ENCODE measurements at regions not wholly inside any gene's neighbourhood (a gene's known extent, or its start where the extent isn't known, plus 50 kb on each side); places are given as distances from the start of the nearest gene placed in this dataset.
A peak's percentile ranks its signal among the peaks of the same experiment; 100 is the strongest.

GRCh38 chr18:44170208-44170880 lies 510.3 kb upstream of the SETBP1 start:
- no peak for DNase-seq

- DNase-seq = no peak
These were observed 509.4 kb upstream of the SETBP1 start for GRCh38 chr18:44171301-44171700.

GRCh38 chr18:44175891-44176290 lies 504.8 kb upstream of the SETBP1 start:
- no peak for DNase-seq

GRCh38 chr18:44178476-44178875 lies 502.2 kb upstream of the SETBP1 start:
- no peak for DNase-seq

GRCh38 chr18:44179693-44180092 lies 501.0 kb upstream of the SETBP1 start:
- DNase-seq = no peak

GRCh38 chr18:44180683-44181082 lies 500.0 kb upstream of the SETBP1 start:
- no peak for DNase-seq

GRCh38 chr18:44181951-44182747 lies 498.5 kb upstream of the SETBP1 start:
- no peak for DNase-seq

- no peak for DNase-seq
These were observed 494.7 kb upstream of the SETBP1 start for GRCh38 chr18:44186001-44186400.

- DNase-seq = no peak
These were observed 493.6 kb upstream of the SETBP1 start for GRCh38 chr18:44187090-44187489.

GRCh38 chr18:44195394-44196140 lies 485.1 kb upstream of the SETBP1 start:
- DNase-seq = no peak

GRCh38 chr18:44197832-44198611 lies 482.7 kb upstream of the SETBP1 start:
- no peak for DNase-seq

GRCh38 chr18:44198612-44199284 lies 481.9 kb upstream of the SETBP1 start:
- DNase-seq = no peak

GRCh38 chr18:44213293-44213692 lies 467.4 kb upstream of the SETBP1 start:
- no peak for DNase-seq

- DNase-seq = no peak
These were observed 466.3 kb upstream of the SETBP1 start for GRCh38 chr18:44214396-44214795.

GRCh38 chr18:44216169-44216568 lies 464.5 kb upstream of the SETBP1 start:
- DNase-seq = no peak

GRCh38 chr18:44227501-44227900 lies 453.2 kb upstream of the SETBP1 start:
- DNase-seq = no peak

- peak; percentile 12 for DNase-seq
These were observed 451.0 kb upstream of the SETBP1 start for GRCh38 chr18:44229693-44230108.

GRCh38 chr18:44231936-44232335 lies 448.8 kb upstream of the SETBP1 start:
- DNase-seq = no peak

- DNase-seq = no peak
These were observed 448.2 kb upstream of the SETBP1 start for GRCh38 chr18:44232500-44232899.

GRCh38 chr18:44238454-44238853 lies 442.2 kb upstream of the SETBP1 start:
- DNase-seq = no peak

- no peak for DNase-seq
These were observed 441.8 kb upstream of the SETBP1 start for GRCh38 chr18:44238911-44239310.

- no peak for DNase-seq
These were observed 439.7 kb upstream of the SETBP1 start for GRCh38 chr18:44241020-44241419.
